GM19395 (cell line): ENCODE measurements at regions not wholly inside any gene's neighbourhood (a gene's known extent, or its start where the extent isn't known, plus 50 kb on each side); places are given as distances from the start of the nearest gene placed in this dataset.

ENCODE experiments used
- ATAC-seq: cut with Tn5 transposase; IDR thresholded peaks from one replicate; pipeline ENCODE4 v1.9.1; 2021; ENCODE audit warnings: mild to moderate bottlenecking, moderate library complexity; ENCODE audit not compliant: unreplicated experiment

DNA sequence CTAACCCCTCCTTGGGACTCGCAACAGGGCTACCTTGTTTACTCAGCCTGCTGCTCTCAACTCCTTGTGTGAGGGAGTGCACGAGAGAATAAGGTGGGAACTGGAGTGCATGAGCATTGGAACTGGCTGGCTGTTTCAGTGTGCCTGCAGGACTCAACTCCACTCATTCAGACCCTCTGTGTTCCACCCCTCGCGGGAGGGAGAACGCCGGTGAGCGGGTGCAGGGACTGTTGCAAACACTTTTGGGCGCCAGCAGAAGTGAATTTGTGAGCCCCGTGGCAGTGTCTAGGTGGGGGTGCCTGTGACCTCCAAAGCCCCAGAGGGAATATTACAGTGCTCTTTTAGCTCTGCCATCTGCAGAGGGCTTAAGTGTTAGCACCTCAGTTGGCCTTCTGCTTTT, 1978.3 kb upstream of the PIK3C3 start:
- no peak for ATAC-seq

DNA sequence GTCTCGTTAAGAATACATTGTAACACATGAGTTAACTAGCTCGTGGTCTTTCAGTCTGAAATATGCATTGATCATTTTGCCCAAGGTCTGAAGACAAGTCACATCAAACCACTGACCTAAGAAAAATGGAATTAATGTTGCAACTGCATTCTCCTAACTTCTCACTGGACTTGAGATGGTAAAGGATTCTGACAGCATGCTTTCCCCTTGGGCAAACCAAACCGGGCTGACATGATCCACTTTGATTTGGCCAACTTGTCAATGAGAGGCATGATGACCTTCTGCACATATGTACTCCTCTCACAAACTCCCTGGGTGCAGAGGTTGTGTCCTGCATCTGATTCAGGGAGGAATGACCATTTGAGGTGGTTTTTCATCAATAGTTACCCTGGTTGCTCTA, 1982.5 kb upstream of the PIK3C3 start:
- ATAC-seq, result no peak

GRCh38 chr18:39969803-39970494, 1985.1 kb upstream of the PIK3C3 start:
- ATAC-seq, result no peak

DNA sequence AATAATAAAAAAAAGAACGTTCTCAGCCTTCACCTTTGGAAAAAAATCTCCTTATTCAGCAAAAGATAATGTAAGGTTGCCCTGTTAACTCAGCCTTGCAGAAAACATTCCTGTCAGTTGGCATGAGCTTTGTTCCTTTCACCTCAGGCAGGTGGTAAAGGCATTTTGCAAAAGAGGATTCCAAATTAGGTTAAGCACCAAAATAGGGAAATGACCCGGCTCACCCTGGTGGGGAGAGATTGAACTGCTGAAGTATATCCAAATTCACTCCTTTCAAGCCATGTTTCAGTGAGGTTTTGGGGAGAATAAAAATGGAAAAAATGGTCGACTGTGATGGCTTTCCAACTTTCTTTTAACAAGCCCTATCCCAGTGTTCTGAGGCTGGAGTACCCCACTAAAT, 1988.8 kb upstream of the PIK3C3 start:
- no peak for ATAC-seq

- ATAC-seq, result no peak
Measured at GRCh38 chr18:39962546-39962945, 1992.5 kb upstream of the PIK3C3 start.

DNA sequence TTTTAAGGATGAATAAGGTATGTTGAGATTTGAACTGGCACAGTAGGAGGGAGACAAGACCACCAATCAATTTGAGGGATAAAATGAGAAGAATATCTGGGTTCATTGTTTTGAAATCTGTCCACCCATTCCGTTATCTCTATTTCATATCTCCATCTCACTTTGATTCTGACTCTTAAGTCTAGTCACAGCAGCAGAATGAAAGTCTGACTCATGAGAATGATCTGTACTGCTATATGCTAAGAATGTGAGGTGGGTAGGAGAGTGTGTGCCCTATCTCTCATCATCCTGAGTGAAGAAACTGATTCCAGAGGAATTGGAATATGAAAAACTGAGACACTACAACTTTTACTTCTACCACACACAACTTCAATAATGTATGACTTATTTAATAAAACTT, 1994.5 kb upstream of the PIK3C3 start:
- ATAC-seq, result no peak

- no peak for ATAC-seq
Measured at GRCh38 chr18:39959839-39960238, 1995.2 kb upstream of the PIK3C3 start.

GRCh38 chr18:39958876-39959275, 1996.2 kb upstream of the PIK3C3 start:
- no peak for ATAC-seq

GRCh38 chr18:39952816-39953215, 2002.2 kb upstream of the PIK3C3 start:
- no peak for ATAC-seq

- no peak for ATAC-seq
Measured at GRCh38 chr18:39951142-39951720, 2003.8 kb upstream of the PIK3C3 start.

DNA sequence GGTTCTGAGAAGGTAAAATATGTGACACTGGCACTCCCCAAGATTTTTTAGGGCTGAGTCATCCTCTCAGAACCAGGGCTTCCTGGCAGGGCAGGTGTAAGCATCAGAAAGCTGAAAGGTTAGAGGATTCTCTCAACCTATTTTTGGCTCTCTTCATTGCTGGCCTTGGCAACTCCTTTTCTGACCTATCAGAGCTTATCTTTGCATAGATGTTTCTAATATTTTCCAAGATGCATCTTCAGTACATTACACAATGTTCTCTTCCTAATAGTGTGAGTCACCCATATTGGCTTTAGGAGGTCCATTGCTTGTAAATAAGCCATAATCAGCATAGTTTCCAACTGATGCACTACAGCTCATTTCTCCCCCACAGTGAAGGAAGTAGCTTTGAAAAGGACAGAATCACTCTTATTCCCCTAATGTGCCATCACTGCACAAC, 2008.4 kb upstream of the PIK3C3 start:
- no peak for ATAC-seq

DNA sequence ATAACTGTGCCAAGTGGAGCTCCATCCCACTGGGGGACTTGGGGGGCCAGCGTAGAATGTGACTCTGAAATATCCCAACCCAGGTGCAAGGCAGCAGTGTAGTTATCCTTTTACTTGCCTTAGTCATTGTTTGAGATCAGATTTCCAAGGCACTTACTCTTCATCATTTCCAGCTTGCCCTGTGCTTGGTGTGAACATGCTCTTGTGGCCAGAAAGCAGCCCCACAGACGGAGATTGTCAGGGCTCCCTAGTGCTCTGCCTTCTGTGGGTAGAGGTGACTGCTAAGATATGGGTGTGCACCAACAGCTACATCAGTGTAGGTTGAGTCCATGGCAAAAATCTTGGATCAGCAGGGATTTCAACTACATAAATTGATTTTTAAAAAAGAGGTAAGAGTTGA, 2010.0 kb upstream of the PIK3C3 start:
- ATAC-seq, result no peak

DNA sequence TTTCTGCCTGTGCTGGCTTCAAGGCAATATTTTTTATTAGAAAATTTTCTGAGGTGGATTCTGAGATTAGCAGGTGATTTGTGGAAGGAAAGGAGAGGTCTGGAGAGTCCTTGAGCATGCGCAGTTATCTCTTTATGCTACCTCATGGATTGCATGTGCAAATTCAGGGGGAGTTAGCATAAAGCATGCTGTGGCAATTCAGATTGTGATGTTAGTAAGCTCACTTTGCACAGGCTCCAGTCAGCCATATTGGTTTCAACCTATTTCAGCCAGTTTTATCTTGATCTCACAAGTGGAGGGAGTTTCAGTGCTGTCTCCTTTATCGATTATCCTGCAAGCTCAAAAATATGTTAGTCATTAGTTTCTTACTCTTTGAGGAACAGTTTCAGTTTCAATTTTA, 2012.3 kb upstream of the PIK3C3 start:
- no peak for ATAC-seq

DNA sequence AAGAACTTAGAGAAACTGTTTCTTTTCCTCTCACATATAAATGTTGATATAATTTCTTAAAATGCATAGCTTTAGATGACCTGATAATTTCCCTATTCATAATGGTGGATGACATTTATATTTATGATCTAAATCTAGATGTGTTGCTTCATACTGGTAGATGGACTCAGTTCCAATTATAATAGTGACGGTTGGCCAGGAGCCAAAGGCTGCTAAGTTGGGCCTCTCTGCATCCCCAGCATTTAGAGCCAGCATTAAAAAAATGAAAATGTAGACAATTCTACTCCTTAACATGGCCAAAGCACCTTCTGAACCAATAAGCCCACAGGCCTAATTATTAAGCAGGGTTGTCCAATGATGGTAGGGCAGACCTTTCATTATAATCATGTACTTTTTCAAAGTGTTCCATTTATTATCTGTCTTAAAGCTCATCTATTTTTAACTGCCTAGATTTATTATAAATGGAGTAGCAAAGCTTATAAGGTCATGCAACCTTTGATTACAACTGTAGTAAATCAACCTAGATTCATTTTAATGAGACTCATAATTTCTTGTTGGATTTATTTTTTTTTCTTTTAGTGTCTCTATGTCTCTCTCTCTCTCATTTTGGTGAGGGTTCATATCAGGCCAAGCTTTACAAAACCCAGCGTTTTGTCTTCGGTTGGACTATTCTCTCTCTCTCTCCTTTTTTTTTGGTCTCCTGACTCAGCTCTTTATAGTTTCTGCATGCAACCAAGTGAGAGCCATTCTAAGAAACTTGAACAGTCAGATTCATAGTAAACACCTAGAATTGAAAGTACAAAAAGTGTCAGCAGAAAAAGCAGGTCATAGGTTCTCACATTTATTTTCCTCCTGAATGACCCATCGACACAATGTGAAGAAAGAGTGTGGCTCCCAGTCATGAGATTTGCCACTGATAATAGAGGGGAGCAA, 2016.1 kb upstream of the PIK3C3 start:
- no peak for ATAC-seq

GRCh38 chr18:39935598-39935997, 2019.4 kb upstream of the PIK3C3 start:
- ATAC-seq, result no peak

- no peak for ATAC-seq
Measured at GRCh38 chr18:39918847-39919246, 2036.2 kb upstream of the PIK3C3 start.

- ATAC-seq, result no peak
Measured at GRCh38 chr18:39913672-39914366, 2041.2 kb upstream of the PIK3C3 start.

DNA sequence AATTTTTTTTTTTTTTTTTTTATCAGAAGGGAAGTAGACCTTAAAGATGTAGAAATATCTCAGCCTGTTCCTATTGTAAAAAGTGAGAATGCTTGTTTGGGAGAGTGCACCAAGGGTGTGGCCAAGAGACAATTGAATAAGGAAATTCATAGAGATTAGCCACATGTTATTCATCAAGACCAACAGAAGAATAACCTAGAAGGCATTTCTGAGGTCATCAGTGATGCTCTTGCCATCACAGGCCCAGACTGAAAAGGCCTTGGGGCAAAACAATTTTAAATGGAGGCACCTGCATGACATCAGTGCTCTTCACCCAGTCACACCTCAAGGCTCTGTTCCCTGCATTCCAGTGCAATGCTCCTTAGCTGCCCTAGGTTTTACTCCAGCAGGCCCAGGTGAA, 2043.3 kb upstream of the PIK3C3 start:
- no peak for ATAC-seq

- no peak for ATAC-seq
Measured at GRCh38 chr18:39909706-39910105, 2045.3 kb upstream of the PIK3C3 start.

GRCh38 chr18:39886136-39886535, 2068.9 kb upstream of the PIK3C3 start:
- ATAC-seq, result no peak

GRCh38 chr18:39872651-39873050, 2082.4 kb upstream of the PIK3C3 start:
- ATAC-seq, result no peak
